ENCODE measurements at regions not wholly inside any gene's neighbourhood (a gene's known extent, or its start where the extent isn't known, plus 50 kb on each side); places are given as distances from the start of the nearest gene placed in this dataset.

DNA sequence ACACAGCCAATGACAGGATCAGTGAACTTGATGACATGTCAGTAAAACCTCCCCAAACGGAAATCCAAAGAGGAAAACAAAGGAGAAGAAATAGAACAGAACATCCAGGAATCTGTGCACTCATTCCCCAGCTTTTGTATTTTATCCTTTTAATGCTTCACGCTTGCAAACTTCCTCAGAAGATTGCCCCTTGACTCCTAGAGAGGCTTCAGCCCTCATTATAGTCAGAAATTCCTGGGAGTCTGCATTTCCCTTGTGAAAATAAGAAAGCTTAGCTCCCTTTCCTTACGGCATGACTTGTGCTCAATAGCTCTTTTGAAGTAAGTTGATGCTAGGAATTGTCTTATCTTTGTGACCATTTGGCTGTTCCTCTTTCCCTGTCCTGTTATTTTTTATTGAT is 313.6 kb upstream of the OPRM1 start:
- no peak for DNase-seq
- intact Hi-C loops (cut with DNase I; ENCODE audit: low total_unique reads), result no loop called here
- Histone ChIP-seq H3K27me3 (replicated peaks in 1 of 7) (no peaks in the 10 kb centered on the region), H3K27ac (no peak overlapping the region), H3K36me3 (no peaks in the 10 kb centered on the region), H3K4me3 (no peak overlapping the region), H3K9me3 (peaks cover 0 to 4% (median 0%) of the 10 kb centered on the region in 8 donors), H3K4me1 (no peaks in the 10 kb centered on the region)
- TF ChIP-seq, protein P1, sequence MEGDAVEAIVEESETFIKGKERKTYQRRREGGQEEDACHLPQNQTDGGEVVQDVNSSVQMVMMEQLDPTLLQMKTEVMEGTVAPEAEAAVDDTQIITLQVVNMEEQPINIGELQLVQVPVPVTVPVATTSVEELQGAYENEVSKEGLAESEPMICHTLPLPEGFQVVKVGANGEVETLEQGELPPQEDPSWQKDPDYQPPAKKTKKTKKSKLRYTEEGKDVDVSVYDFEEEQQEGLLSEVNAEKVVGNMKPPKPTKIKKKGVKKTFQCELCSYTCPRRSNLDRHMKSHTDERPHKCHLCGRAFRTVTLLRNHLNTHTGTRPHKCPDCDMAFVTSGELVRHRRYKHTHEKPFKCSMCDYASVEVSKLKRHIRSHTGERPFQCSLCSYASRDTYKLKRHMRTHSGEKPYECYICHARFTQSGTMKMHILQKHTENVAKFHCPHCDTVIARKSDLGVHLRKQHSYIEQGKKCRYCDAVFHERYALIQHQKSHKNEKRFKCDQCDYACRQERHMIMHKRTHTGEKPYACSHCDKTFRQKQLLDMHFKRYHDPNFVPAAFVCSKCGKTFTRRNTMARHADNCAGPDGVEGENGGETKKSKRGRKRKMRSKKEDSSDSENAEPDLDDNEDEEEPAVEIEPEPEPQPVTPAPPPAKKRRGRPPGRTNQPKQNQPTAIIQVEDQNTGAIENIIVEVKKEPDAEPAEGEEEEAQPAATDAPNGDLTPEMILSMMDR (IDR thresholded peaks at IDR 0.05 in 8 of 11, conservative IDR thresholded peaks at IDR 0.05 in 3 of 11), result no peak
- TF ChIP-seq POLR2A (IDR thresholded peaks at IDR 0.05), result no peak
- no peak for TF ChIP-seq POLR2AphosphoS5 (IDR thresholded peaks at IDR 0.05)
- WGBS, 5 donors, result 20 to 37% (median 28%) methylated on average over 3 of the region's 3 CpGs

DNA sequence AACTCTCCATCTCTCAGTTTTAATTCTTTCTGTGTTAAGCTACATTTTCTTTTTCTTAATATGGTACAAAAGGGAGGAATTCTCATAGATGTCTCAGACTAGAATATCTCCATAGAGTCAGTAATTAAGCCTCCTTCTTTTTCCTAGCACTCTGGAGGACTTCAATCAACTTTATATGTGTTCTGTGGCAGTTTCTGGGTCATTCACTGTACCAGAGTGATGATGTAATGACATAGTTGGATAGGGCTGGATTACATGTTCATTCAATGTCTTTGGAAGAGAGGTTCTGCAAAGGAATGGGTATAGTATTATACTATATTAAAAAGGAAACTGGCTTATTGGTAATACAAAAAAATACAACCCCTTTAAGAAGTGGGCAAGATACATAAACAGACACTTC is 318.3 kb upstream of the OPRM1 start:
- Histone ChIP-seq H3K36me3 (no peaks in the 10 kb centered on the region), H3K27me3 (replicated peaks in 1 of 7) (no peaks in the 10 kb centered on the region), H3K9me3 (peaks cover 0 to 4% (median 0%) of the 10 kb centered on the region in 8 donors), H3K4me3 (no peak overlapping the region), H3K4me1 (no peaks in the 10 kb centered on the region), H3K27ac (no peak overlapping the region)
- intact Hi-C loops (cut with DNase I; ENCODE audit: low total_unique reads), result no loop called here
- TF ChIP-seq POLR2A (IDR thresholded peaks at IDR 0.05) (no peak), POLR2AphosphoS5 (IDR thresholded peaks at IDR 0.05) (no peak)
- TF ChIP-seq, protein P1 (IDR thresholded peaks at IDR 0.05 in 8 of 11, conservative IDR thresholded peaks at IDR 0.05 in 3 of 11), result no peak
- no peak for DNase-seq

DNA sequence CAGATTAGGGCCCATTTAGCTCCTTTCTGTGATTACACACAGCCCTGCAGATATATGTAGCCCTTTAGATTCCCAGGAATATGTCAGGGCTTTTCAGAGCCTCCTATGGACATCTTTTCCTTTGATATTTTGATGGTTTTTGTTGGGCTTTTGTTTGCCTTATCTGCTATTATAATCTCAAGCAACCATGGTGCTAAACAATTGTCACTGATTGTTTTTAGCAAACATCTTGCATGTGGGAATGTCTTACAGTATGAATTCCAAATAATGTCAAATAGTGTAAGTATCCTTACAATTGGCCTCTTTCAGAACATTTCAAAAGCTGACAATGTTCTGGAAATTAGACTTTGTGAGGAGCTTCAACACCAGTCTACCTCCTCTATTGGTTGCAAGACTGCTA is 333.6 kb upstream of the OPRM1 start:
- intact Hi-C loops (cut with DNase I; ENCODE audit: low total_unique reads), result no loop called here
- TF ChIP-seq POLR2A (IDR thresholded peaks at IDR 0.05) (no peak), POLR2AphosphoS5 (IDR thresholded peaks at IDR 0.05) (no peak)
- TF ChIP-seq, protein P1 (IDR thresholded peaks at IDR 0.05 in 8 of 11, conservative IDR thresholded peaks at IDR 0.05 in 3 of 11), result no peak
- H3K27ac ChIP-seq, result no peak overlapping the region
- peaks cover 0 to 39% (median 25%) of the 10 kb centered on the region in 8 donors for H3K9me3 ChIP-seq
- H3K4me1 ChIP-seq, result no peaks in the 10 kb centered on the region
- H3K27me3 ChIP-seq (replicated peaks in 1 of 7), result no peaks in the 10 kb centered on the region
- H3K4me3 ChIP-seq, result no peak overlapping the region
- no peaks in the 10 kb centered on the region for H3K36me3 ChIP-seq
- no peak for DNase-seq

DNA sequence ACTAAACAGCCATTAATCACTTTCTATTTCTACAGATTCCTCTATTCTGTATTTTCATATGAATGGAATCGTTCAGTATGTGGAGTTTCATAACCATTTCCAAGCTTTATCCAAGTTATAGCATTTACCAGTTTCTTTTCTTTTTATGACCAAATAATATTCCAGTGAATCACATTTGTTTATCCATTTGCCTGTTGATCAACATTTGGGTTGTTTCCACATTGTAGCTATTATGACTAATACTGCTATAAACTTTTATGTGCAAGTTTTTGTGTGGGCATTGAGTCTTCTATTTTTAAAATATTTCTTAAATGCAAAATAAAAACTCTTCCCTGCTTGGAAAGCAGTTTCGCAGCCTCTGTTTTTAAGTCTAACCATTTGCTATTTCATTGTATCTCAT is 336.4 kb upstream of the OPRM1 start:
- no peaks in the 10 kb centered on the region for H3K36me3 ChIP-seq
- intact Hi-C loops (cut with DNase I; ENCODE audit: low total_unique reads), result no loop called here
- TF ChIP-seq, protein P1 (IDR thresholded peaks at IDR 0.05 in 8 of 11, conservative IDR thresholded peaks at IDR 0.05 in 3 of 11), result no peak
- no peak for TF ChIP-seq POLR2A (IDR thresholded peaks at IDR 0.05)
- no peak for TF ChIP-seq POLR2AphosphoS5 (IDR thresholded peaks at IDR 0.05)
- no peaks in the 10 kb centered on the region for H3K4me1 ChIP-seq
- no peak overlapping the region for H3K27ac ChIP-seq
- DNase-seq, result no peak
- H3K4me3 ChIP-seq, result no peak overlapping the region
- no peaks in the 10 kb centered on the region for H3K27me3 ChIP-seq (replicated peaks in 1 of 7)
- 67 to 84% (median 76%) methylated on average over 2 of the region's 2 CpGs for WGBS, 5 donors
- H3K9me3 ChIP-seq, result peaks cover 0 to 35% (median 25%) of the 10 kb centered on the region in 8 donors
